AG08395 (cell line): ENCODE measurements at regions not wholly inside any gene's neighbourhood (a gene's known extent, or its start where the extent isn't known, plus 50 kb on each side); places are given as distances from the start of the nearest gene placed in this dataset.

Experiments used
- DNase-seq: peaks from one replicate; pipeline ENCODE4 v3.0.0; 2012; ENCODE audit warnings: mixed read lengths, low spot score

DNA sequence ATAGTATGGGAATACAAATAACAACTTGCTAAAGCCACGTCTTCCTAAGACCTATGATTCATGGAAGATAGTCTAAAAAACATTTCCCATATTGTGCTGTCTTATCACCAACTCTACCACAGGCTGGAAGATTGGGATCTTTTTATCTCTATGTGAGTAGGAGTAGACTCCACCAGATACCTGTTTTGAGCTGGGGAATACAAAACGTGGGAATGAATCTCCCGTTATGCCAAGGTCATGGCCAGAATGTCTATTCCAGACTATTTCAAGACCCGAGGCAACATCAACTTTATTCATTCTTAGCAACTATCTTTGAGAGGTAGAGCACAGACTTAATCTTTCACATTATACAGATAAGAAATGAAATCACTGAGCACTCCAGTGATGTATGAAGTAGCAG is 2350.9 kb upstream of the WWC1 start:
- DNase-seq = no peak

DNA sequence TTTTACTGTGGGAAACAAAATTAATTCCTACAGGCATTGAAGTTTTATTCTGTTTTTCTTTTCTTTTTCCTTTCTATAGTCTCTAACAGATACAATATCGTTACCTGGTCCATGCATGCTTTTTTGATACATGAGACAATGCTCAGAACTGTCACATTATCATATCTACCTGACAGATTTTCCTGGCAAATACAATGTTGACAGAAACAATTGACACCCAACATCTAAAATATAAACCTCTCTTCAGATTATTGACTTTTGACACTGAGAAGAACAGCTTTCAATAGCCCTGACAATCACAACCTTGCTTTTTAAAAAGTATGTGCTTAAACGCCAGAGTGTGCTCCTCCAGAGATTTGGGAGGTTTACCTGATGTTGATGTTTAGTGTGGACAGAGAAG is 2334.6 kb upstream of the WWC1 start:
- no peak for DNase-seq

DNA sequence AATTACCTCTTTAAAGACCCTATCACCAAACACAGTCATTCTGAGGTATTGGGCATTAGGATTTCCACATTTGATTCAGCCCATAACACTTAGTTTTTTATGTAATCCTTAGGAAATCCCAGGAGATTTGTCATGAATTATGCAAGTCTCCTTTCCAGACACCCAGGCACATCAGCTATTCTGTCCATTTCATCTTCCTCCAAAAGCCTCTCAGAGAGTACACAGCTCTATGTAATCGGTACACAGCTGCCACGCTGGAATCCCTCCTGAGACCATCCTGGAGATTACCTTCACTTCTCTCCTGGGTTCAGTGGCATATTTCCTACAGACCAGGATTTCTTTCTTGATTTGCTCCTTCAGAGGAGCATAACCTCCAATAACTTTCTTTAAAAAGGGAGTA is 2309.8 kb upstream of the WWC1 start:
- no peak for DNase-seq

DNA sequence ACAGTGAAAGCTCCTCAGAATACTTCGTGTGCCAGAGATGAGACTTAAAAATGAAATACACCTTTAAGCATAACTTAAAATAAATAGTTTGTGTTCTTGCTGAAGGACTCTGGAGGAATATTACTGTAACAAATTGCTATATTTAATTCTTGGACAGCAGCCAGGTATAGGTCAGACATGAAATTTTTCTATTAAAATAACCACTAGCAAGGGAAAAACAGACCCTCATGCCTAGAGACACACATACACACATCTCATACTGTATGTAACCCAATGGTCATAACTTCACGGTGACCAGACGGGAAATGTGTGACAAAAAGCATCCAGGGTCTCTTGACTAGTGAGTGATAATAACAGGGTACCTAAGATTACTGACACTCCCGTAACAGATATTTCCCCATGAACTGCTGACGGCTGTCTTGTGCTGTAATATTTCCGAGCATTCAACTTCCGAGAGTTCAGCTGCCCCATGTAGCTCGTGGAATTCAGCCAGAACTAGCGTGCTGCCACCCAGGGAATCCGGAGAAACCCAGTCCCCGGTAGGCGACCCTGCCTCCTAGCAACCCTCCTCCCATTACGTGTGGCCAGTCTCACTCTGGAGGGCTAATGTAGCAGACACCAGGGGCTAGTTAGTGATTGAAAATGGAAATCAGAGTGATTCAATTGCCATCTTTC is 2295.1 kb upstream of the WWC1 start:
- DNase-seq = no peak

DNA sequence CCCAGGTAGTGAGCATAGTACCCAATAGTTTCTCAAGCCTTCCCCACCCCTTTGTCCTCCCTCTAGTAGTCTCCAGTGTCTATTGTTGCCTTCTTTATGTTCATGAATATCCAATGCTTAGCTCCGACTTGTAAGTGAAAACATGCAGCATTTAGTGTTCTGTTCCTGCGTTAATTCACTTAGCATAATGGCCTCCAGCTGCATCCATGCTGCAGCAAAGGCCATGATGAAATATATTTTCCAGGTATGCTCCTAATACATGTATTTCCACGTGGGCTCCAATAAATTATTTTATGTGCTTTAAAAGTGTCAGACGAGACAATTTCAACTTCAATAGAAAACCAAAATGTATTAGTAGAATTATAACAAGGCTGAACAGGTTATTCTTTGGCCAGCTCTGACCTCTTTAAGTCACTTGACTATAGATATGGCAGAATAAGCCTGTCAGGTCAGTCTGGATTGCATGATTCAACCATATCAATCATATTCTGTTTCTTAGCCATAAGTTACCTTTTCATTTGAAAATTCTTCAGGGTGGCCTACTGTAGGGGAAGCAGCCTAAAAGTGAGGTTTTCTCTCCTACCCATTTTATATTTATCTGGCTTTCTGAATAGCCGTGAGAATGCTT is 2291.6 kb upstream of the WWC1 start:
- DNase-seq = no peak

DNA sequence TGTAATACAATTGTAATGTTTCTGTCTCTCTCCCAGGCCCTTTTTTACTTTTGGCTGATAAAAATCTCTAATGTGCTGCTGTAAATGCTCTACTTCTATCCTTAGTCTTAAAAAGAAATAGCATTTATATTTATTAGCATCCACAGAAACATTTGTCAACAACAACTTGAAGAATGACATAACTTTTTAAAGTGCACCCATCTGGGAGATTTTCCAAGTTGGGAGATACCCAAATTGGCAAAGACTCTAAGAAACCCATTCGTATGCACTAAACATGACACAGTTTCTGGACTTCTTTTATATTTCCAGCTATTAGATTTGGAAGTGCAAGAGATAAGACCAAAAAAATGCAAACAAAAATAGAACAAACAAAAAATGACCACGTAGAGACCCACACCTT is 2287.4 kb upstream of the WWC1 start:
- DNase-seq = no peak

DNA sequence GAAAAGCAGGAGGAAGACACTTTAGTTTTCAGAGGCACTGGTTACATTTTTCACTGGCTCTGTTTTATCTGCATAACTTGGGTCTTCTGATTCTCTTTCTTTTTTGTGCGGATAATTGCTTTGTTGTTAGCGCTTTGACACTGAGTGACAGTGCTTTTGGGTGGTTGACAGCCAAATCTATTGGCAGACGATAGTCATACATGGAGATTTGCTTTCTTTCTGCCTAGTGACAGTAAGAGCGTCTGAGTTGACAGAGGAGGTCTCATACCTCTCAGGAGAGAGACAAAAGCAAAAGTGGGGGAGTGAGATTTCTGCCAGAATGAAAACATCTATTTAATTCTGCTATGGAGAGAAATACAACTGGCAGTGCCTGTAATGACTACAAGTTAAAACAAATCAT is 2278.0 kb upstream of the WWC1 start:
- DNase-seq = no peak

DNA sequence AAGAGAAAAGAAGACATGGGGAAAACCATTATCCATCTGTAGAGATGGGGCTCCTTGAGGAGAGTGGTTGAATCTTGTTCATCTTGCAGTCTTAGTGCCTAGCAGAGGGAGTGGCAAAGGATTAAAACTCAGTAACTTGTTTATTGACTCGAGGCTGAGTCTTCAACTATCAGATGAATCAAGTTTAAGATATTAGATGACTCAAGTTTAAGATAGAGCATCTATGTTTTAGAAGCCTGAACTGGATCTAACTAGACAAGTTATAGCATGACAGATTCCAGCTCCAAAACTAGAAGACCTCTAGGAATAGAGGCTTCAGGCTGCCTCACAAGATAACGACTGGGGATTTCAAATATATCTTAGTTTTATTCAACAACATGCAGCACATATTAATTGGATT is 2277.2 kb upstream of the WWC1 start:
- no peak for DNase-seq

DNA sequence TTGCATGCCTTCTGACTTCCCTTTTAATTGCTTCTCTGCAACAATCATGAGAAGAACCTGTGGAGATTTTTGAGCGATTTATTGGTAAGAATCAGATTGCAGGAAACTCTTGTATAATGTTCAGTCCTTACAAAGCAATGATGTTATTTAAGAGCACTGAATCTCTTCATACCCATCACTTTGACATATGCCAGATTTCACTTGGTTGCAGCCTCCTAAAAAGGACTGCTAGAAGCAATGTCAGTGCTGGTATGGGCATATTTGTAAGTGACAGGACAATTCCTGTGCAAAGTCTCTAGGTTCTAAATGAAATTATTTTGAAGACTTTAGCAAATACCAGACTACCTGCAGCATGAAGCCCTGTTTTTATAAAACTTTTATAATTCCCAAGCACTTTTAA is 2272.7 kb upstream of the WWC1 start:
- DNase-seq = no peak

DNA sequence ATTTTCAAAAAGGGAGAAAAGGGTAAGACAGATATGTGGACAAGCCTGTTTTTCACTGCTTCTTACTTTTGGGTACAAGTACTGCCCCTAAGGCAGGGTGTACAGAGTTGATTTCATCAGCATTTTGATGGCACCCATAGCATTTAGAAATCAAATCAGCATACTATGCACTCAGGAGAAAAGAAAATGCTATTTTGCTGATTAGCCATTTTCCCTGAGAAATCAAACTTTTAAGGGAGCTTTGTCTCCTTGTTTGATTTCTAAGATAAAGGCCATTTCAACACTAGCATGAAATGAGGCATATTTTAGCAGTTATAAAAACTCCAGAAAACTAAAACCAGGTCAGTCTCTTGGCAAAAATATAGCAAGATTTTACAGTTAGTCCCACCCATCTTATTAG is 2269.4 kb upstream of the WWC1 start:
- DNase-seq = no peak

DNA sequence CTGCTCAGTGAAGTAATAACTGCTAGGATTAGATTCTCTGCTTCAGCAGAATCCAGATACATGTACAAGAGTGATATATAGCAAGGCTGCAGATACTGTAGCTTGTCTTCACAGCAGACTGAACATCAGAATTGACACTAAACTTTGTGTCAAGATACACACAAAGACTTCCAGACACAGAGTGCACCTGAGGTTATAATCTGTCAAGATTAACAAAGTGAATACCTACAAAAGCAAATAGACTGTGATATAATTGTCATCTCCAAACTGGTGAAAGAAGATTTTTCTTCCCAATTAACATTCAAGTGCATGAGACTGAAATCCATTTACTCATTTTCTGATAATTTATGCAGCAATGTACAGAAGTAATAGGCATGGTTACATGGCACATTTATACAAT is 2266.5 kb upstream of the WWC1 start:
- DNase-seq = no peak

DNA sequence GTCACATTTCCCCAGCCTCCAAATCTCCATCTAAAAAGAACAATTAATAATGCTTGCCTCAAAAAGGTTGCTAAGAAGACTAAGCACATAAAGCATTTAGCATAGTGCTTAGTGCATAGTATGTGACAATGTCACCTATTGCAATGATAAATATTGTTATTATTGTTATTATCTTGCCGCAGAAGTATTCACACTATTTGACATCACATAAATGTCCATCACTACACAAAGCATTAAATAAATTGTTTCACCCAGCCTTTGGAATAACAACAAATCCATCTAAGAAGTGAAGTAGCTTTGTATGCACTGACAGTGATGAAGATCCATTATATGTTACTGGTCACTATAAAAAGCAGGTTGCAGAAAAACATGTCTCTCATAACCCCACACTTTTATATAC is 2263.9 kb upstream of the WWC1 start:
- no peak for DNase-seq

DNA sequence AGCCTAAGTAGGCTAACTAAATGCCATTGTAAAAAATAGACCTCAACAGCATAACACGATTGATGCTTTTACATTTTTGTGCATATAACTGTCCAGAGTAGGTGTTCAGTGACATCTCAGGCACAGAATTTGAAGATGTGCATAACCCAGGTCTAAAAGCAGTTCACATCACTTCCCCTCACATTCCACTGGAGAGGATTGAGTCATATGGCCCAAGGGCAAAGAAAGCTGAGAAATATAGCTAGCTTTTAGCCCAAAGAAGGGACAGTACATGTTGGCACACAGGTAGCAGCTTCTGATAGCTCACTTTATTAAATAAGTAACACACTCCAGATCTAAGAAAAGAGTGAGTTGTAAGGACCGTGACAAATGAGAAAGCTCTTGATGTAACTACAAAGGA is 2259.5 kb upstream of the WWC1 start:
- DNase-seq = no peak

DNA sequence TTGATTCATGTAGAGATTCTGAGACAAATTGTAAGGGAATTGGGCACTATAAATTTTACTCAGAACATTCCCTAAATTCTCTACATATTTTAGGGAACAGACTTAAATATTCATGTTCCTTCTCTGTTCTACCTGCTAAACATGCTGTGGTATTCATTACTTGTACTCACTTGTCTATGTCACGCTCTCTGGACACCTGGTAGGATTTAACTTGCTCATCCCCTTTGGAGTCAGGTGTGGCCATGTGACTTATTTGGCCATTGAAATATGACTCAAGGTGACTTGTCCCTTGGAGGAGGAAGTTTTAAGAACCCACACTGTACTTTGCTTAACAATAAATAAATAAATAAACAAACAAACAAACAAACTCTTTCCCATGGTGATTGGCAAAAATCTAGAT is 2258.8 kb upstream of the WWC1 start:
- no peak for DNase-seq

DNA sequence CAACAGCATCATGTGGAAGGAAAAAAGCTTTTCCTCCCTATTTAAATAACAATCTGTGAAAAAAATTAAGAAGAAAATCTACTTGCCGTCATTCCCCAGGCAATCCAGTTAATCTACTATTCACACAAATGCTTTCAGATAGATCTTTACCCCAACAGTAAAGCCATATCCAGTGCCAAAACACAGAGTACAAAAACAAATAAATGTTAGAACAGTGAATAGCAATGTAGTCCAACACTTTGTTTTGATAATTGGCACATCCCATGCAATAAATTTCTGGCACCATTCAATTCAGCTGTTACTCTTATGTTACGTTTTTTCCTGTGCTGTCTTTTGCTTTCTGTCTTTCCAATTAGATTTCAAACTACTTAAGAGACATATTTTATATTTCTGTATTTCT is 2245.5 kb upstream of the WWC1 start:
- no peak for DNase-seq

DNA sequence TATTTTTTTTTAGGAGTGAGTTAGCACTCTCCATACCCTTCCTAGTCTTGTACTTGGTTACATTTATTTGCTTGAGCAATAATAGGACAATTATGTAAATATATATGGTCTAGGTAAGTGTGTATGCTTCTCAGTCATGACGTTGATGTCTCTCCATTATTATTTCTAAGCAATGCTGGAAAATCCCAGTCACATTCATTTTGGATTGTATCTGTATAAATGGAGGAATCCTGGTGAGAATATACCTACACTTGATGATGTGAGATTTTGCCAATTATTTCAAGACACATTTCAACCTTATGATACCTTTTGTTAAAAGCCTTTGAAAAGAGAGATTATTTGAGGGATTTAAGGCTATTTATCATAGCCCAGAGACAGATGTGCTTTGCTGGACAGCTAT is 2244.5 kb upstream of the WWC1 start:
- DNase-seq = no peak

DNA sequence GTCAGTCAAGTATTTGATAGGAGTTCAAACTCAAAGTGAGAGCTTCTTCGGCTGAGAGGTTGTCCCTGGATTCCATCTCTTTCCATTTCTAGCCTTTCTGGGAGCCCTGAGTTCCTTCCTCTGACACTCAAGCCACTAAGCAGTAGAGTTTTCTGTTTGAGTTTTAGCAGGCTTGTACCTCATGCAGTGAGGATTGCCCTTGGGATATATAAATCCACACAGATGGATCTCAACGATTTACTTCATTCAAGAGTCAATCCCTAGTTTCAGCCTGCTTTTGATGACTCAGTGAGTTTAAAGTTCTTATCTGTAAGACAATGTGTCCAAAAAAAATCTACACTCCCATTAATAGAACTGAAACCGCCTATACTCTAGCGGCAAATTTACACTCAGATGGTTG is 2240.9 kb upstream of the WWC1 start:
- no peak for DNase-seq

DNA sequence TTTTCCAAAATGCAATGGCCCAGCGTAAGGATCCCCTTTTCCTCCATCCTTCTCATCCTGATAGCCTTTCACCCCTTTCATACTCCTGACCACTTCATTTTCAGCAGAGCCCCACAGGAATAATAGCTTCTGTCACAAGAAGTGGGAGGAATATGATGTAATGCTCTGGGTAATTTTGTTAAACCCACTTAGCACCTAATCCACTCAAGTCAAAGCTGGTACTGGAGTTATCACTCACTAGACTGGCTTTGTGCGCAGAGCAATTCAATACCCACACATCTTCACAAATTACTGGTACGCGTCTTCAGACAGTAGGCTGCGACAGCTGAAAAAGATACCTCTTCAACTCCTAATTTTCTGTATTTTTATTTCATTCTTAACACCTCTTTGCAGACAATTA is 2232.8 kb upstream of the WWC1 start:
- no peak for DNase-seq

DNA sequence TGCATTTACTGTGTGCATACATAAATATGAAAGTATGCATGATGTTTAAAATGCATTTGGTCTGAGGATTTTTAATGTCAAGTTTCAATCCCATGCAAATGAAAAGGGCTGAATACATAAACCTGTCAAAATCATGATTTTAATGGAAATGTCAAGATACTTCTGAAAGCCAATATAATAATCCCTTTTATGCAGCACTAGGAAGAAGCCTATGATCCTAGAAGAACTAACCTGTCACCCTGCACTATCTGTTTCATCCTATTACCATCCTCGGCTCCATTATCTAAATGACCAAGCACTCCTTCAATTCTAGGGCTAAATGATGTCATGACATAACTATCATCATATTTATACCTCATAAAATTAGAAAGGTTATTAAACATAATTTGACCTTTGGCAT is 2229.4 kb upstream of the WWC1 start:
- DNase-seq = no peak

DNA sequence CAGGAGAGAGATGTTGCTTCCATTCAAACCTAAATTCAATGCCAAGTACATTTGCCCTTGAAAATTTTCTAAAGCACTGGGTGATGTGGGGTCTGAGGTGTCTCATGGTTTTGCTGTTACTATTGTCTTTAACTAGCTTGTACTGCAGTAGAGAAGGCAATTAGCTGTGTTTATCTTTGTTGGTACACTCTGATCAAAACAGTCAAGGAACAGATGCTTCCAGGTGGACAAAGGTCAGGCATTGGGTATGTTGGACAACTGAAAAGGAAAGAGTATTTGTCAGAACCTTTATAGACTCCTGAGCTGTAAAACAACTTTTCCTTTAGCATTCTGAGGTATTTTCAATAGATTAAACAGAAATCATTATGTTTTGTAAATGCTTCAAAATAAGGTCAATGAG is 2228.7 kb upstream of the WWC1 start:
- no peak for DNase-seq

DNA sequence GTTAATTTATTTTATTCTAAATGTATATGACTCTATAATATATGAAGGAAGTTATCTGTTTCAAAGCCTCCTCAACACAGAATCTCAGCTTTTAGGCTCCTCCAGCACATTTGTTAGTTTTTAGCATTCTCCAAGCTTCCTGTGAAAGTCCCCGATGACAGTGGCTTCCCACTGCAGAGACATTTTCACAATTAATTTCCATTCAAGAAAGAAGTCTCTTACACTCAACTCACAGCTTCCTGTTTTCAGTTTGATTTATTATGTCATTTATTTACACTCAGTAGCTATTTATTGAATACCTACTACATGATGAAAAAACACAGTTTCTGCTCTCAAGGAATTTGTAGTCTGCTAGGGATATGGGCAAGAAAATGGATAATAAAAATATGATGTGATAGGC is 2228.2 kb upstream of the WWC1 start:
- DNase-seq = no peak

DNA sequence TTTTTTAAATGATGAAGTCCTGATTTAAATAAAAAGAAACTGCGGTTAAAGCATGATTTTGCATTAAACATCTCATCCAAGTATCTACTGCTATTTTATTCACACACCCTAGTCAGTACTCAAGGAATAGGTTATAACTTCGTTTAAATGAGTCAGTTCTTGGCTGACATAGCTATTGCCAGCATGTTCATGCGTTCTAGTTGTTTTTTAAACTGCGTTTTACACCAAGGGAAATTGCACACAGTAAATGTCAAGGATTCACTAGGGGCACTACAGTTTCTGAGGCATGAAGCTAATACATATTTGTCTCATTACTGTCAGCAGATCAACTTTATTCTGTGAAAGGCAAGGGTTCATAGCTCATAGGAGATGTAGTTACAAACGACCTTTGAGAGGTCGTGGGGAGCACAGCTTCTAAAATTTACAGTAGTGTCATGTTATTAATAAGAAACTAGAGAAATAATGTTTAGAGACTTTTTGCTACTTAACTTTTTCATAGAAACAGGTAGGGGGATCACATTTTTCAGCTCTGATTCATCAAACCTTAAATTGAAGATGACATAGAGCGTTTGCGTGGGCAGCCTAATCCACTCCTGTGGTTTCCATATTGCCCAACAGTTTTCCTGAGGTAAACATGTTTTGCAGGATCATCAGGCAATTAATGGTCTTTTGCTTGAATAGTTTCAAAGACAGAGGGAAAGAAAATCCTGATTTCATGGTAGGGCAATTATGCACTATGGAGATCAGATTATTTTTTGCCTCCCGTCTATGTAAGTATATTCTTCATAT is 2222.7 kb upstream of the WWC1 start:
- no peak for DNase-seq

DNA sequence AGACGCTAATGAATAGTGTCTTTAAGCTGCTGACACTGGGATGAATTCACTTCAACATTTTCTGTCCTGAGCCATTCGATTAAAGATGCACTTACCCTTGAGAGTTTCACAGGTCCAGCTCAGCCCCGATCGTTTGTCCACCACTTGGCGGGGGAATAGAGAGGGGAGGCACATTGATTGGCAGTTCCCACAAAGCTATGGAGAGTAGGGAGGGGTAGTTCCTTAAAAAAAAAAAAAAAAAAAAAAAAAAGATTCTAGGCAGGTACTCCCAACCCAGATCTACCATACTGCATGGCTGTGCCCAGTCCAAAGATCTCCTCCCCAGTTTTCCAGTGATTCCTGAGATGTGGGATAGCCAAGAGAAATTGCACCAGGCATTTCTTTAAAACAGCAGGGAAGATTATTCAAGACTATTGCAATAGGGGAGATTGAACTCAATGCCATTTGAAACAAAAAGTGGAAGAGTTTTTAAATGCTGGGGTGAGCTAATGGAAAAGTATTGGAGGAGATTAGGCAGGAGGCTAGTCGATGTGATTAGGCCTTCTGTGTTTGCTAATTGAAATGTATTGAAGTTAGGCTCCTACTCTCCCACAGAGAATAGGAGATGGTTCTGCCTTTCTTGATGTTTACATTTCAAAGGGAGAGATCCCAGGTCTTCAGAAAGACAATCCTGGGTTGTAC is 2217.4 kb upstream of the WWC1 start:
- DNase-seq = no peak
